ENCODE measurements at regions not wholly inside any gene's neighbourhood (a gene's known extent, or its start where the extent isn't known, plus 50 kb on each side); places are given as distances from the start of the nearest gene placed in this dataset.

DNA sequence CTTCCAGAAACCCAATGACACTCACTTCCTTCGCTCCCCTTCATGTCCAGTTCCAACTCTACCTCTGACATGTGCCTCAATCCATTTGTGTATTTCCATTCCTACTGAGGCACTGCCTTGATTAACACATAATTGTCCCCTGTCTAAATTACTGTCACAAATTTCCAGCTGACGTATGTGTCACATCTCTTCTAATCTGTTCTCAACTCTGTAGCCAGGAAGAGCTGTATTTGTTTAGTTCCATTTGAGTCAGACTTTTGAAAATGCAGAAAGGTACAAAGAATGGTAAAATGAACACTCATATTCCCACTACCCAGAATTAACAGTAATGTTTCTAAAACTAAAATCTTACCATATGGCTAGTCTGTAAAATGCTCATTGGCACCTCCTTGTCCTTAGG lies 299.0 kb upstream of the GADL1 start:
- 56% methylated on average over 2 of the region's 2 CpGs for WGBS (ENCODE audit: missing lambda C conversion rate)
- Histone ChIP-seq H3K4me1 (no peaks in the 10 kb centered on the region), H3K27ac (no peak overlapping the region), H3K4me3 (no peak overlapping the region), H3K4me2 (no peak overlapping the region), H3K9me3 (no peaks in the 10 kb centered on the region)
- ChIA-PET POLR2A (no interaction called here), CTCF (no interaction called here)
- no peak for TF ChIP-seq FOSL2 (IDR thresholded peaks at IDR 0.05)
- no peak for TF ChIP-seq FOSL2 (CRISPR knock-in tag; IDR thresholded peaks at IDR 0.05)
- TF ChIP-seq SREBF2 (IDR thresholded peaks at IDR 0.05) = no peak
- no peak for TF ChIP-seq NR3C1 (IDR thresholded peaks at IDR 0.05)
- TF ChIP-seq, protein P1, sequence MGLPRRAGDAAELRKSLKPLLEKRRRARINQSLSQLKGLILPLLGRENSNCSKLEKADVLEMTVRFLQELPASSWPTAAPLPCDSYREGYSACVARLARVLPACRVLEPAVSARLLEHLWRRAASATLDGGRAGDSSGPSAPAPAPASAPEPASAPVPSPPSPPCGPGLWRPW (IDR thresholded peaks at IDR 0.05) = no peak
- no peak for TF ChIP-seq ZSCAN20 (CRISPR knock-in tag; IDR thresholded peaks at IDR 0.05)
- no peak for TF ChIP-seq RAD21 (conservative IDR thresholded peaks at IDR 0.05 in 1 of 2, IDR thresholded peaks at IDR 0.05 in 1 of 2)
- no peak for TF ChIP-seq KDM1A (IDR thresholded peaks at IDR 0.05; ENCODE audit: low read depth)
- TF ChIP-seq HOXA7 (CRISPR knock-in tag; IDR thresholded peaks at IDR 0.05) = no peak
- no peak for TF ChIP-seq TFCP2L1 (CRISPR knock-in tag; IDR thresholded peaks at IDR 0.05)
- DNase-seq (ENCODE audit: low read depth in 1 of 2, low spot score in 1 of 2) (no peak), FAIRE-seq (no peak), ATAC-seq (no peak)

DNA sequence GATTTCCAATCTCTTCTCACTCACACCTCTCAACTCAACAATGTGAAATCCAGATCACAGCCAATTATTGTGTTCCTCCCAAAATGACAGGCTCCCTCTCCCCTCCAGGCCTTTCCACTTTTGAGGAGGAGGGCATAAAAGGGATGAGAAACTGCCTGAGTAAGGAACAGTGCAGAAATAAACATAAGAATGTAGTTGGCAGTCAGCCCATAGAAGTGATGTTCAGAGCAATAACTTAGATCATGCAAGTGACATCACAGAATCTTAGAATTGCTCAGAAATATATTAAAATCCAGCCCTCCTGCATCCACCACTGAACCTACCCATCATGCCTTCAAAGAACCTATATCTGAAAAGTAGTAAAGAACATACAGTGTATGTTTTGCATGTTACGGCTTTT lies 299.4 kb upstream of the GADL1 start:
- no peaks in the 10 kb centered on the region for H3K4me1 ChIP-seq

DNA sequence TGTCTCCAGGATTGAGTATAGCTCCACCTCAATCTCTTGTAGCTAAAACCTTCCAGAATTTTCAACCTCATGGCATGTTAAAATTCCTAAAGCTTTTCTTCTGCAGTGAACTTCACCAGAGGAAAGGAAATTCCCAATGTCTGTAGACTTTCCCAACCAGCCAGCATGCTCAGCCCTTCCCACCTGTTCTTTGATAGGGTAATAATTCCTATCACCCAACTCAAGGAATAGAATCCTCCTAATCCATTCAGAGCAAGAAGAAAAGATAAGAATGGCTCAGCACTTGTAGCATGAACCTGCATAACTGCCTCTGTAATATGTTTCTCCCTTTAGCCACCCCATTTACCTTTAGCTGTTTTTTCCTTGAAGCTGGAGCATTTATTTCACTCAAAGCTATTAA lies 301.8 kb upstream of the GADL1 start:
- POLR2A ChIA-PET = no interaction called here
- Histone ChIP-seq H3K4me1 (no peaks in the 10 kb centered on the region), H3K9me3 (no peaks in the 10 kb centered on the region), H3K4me2 (no peak overlapping the region), H3K4me3 (no peak overlapping the region), H3K27ac (no peak overlapping the region)
- TF ChIP-seq HOXB5 (CRISPR knock-in tag; IDR thresholded peaks at IDR 0.05) (no peak), CHD2 (IDR thresholded peaks at IDR 0.05; ENCODE audit: low read length, partially characterized antibody) (no peak), HEYL (CRISPR knock-in tag; IDR thresholded peaks at IDR 0.05) (no peak), CEBPB (IDR thresholded peaks at IDR 0.05) (no peak), EP300 (IDR thresholded peaks at IDR 0.05) (no peak), KDM1A (IDR thresholded peaks at IDR 0.05; ENCODE audit: low read depth) (no peak), MYC (IDR thresholded peaks at IDR 0.05; ENCODE audit: borderline replicate concordance, low read length) (no peak), TFCP2L1 (CRISPR knock-in tag; IDR thresholded peaks at IDR 0.05) (no peak), NFE2L2 (conservative IDR thresholded peaks at IDR 0.05; ENCODE audit: low read length) (no peak), NR3C1 (IDR thresholded peaks at IDR 0.05) (no peak), HOXA7 (CRISPR knock-in tag; IDR thresholded peaks at IDR 0.05) (no peak), ESRRA (IDR thresholded peaks at IDR 0.05; ENCODE audit: borderline replicate concordance, low read length) (no peak)
- TF ChIP-seq, protein P2, sequence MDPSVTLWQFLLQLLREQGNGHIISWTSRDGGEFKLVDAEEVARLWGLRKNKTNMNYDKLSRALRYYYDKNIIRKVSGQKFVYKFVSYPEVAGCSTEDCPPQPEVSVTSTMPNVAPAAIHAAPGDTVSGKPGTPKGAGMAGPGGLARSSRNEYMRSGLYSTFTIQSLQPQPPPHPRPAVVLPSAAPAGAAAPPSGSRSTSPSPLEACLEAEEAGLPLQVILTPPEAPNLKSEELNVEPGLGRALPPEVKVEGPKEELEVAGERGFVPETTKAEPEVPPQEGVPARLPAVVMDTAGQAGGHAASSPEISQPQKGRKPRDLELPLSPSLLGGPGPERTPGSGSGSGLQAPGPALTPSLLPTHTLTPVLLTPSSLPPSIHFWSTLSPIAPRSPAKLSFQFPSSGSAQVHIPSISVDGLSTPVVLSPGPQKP (IDR thresholded peaks at IDR 0.05; ENCODE audit: low read depth, low read length) = no peak
- TF ChIP-seq, protein P3, sequence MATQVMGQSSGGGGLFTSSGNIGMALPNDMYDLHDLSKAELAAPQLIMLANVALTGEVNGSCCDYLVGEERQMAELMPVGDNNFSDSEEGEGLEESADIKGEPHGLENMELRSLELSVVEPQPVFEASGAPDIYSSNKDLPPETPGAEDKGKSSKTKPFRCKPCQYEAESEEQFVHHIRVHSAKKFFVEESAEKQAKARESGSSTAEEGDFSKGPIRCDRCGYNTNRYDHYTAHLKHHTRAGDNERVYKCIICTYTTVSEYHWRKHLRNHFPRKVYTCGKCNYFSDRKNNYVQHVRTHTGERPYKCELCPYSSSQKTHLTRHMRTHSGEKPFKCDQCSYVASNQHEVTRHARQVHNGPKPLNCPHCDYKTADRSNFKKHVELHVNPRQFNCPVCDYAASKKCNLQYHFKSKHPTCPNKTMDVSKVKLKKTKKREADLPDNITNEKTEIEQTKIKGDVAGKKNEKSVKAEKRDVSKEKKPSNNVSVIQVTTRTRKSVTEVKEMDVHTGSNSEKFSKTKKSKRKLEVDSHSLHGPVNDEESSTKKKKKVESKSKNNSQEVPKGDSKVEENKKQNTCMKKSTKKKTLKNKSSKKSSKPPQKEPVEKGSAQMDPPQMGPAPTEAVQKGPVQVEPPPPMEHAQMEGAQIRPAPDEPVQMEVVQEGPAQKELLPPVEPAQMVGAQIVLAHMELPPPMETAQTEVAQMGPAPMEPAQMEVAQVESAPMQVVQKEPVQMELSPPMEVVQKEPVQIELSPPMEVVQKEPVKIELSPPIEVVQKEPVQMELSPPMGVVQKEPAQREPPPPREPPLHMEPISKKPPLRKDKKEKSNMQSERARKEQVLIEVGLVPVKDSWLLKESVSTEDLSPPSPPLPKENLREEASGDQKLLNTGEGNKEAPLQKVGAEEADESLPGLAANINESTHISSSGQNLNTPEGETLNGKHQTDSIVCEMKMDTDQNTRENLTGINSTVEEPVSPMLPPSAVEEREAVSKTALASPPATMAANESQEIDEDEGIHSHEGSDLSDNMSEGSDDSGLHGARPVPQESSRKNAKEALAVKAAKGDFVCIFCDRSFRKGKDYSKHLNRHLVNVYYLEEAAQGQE (IDR thresholded peaks at IDR 0.05) = no peak
- TF ChIP-seq, protein P4, sequence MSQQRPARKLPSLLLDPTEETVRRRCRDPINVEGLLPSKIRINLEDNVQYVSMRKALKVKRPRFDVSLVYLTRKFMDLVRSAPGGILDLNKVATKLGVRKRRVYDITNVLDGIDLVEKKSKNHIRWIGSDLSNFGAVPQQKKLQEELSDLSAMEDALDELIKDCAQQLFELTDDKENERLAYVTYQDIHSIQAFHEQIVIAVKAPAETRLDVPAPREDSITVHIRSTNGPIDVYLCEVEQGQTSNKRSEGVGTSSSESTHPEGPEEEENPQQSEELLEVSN (IDR thresholded peaks at IDR 0.05; ENCODE audit: borderline replicate concordance, low read depth) = no peak
- TF ChIP-seq, protein P5, sequence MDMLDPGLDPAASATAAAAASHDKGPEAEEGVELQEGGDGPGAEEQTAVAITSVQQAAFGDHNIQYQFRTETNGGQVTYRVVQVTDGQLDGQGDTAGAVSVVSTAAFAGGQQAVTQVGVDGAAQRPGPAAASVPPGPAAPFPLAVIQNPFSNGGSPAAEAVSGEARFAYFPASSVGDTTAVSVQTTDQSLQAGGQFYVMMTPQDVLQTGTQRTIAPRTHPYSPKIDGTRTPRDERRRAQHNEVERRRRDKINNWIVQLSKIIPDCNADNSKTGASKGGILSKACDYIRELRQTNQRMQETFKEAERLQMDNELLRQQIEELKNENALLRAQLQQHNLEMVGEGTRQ (IDR thresholded peaks at IDR 0.05) = no peak
- CTCF ChIA-PET = interaction anchor here (1.1 kb wide), 1 partner anchor 22 kb away, joined by 3 read pairs; no protein-coding TSS in a partner anchor
- ATAC-seq (no peak), DNase-seq (ENCODE audit: low read depth in 1 of 2, low spot score in 1 of 2) (no peak), FAIRE-seq (no peak)

More for the DNA sequence above, 299.4 kb upstream of the GADL1 start:
- no peak overlapping the region for H3K4me3 ChIP-seq
- no peak for FAIRE-seq
- TF ChIP-seq ZFP36 (IDR thresholded peaks at IDR 0.05; ENCODE audit: borderline replicate concordance, partially characterized antibody) = no peak
- TF ChIP-seq JUN (IDR thresholded peaks at IDR 0.05) = no peak
- no peak for TF ChIP-seq KDM5A (IDR thresholded peaks at IDR 0.05)
- TF ChIP-seq ZNF302 (CRISPR knock-in tag; IDR thresholded peaks at IDR 0.05) = no peak
- no peak for TF ChIP-seq MAFK (IDR thresholded peaks at IDR 0.05; ENCODE audit: partially characterized antibody)
- TF ChIP-seq KDM1A (IDR thresholded peaks at IDR 0.05; ENCODE audit: low read depth) = no peak
- TF ChIP-seq CHD2 (IDR thresholded peaks at IDR 0.05; ENCODE audit: low read length, partially characterized antibody) = no peak
- POLR2A ChIA-PET = no interaction called here
- no peak for ATAC-seq
- no peak overlapping the region for H3K27ac ChIP-seq
- CTCF ChIA-PET = no interaction called here
- WGBS (ENCODE audit: missing lambda C conversion rate) = 96% methylated on average over 1 of the region's 1 CpG
- no peak for DNase-seq (ENCODE audit: low read depth in 1 of 2, low spot score in 1 of 2)
- no peaks in the 10 kb centered on the region for H3K9me3 ChIP-seq
- no peak overlapping the region for H3K4me2 ChIP-seq

Measured in A549 (cell line).